Stimulated activated memory B cell treated with anti-CD40 and anti-IgM and Interleukin-4, amounts not matched to agents 10 μg/mL and 1 μg/mL and 100 μg/mL, for 72 hours (primary cell): ENCODE measurements at regions not wholly inside any gene's neighbourhood (a gene's known extent, or its start where the extent isn't known, plus 50 kb on each side); places are given as distances from the start of the nearest gene placed in this dataset.
"Not testable (repeated sequence)": the region's sequence is repeated elsewhere in the genome, so short reads cannot be mapped to it uniquely, and the experiment has no call there.

ENCODE experiments used
- ATAC-seq: fragments of 150-1000 bp; cut with Tn5 transposase; 2 replicates; pipeline ENCODE4 v1.10.0; 2021
- H3K27ac Mint-ChIP-seq: one replicate; pipeline ENCODE4 v1.8.0; 2022; ENCODE audit warnings: mild to moderate bottlenecking, mixed read lengths
- H3K27me3 Mint-ChIP-seq: one replicate; pipeline ENCODE4 v1.8.0; 2022; ENCODE audit warnings: mixed read lengths
- H3K36me3 Mint-ChIP-seq: one replicate; pipeline ENCODE4 v1.8.0; 2022; ENCODE audit warnings: mixed read lengths
- H3K4me1 Mint-ChIP-seq: one replicate; pipeline ENCODE4 v1.8.0; 2022; ENCODE audit warnings: mixed read lengths
- H3K4me3 Mint-ChIP-seq: one replicate; pipeline ENCODE4 v1.8.0; 2022; ENCODE audit warnings: mild to moderate bottlenecking, moderate library complexity, mixed read lengths
- H3K9me3 Mint-ChIP-seq: one replicate; pipeline ENCODE4 v1.8.0; 2022; ENCODE audit warnings: mixed read lengths

- not testable (repeated sequence) for H3K27ac Mint-ChIP-seq, H3K36me3 Mint-ChIP-seq, ATAC-seq, H3K9me3 Mint-ChIP-seq, H3K4me3 Mint-ChIP-seq, H3K4me1 Mint-ChIP-seq
- H3K27me3 Mint-ChIP-seq, result peaks cover 59% of the 10 kb centered on the region
Measured at GRCh38 chr3:187466306-187466705, 98.1 kb downstream of the RTP4 start.

- Mint-ChIP-seq H3K4me3 (no peak overlapping the region), H3K4me1 (no peaks in the 10 kb centered on the region), H3K9me3 (no peaks in the 10 kb centered on the region), H3K36me3 (no peaks in the 10 kb centered on the region), H3K27ac (no peak overlapping the region), H3K27me3 (peaks cover 51% of the 10 kb centered on the region)
- ATAC-seq, result no peak
Measured at GRCh38 chr3:187465503-187465902, 97.3 kb downstream of the RTP4 start.

DNA sequence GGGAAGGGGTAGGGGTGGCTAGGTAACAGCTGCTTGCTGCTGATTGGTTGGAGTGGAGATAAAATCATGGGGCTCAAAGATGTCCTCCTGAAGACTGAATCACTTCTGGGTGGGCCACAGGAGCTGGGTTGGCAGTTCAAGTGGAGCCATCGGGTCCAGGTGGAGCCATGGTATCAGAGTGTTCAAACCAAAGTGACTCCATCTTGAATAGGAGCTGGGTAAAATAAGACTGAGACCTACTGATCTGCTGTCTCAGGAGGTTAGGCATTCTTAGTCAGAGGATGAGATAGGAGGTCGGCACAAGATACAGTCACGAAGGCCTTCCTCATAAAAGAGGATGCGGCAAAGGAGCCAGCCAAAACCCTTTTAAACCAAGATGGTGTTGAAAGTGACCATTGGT, 96.5 kb downstream of the RTP4 start:
- Mint-ChIP-seq H3K36me3 (no peaks in the 10 kb centered on the region), H3K27me3 (peaks cover 43% of the 10 kb centered on the region), H3K4me1 (no peaks in the 10 kb centered on the region), H3K4me3 (no peak overlapping the region), H3K9me3 (no peaks in the 10 kb centered on the region), H3K27ac (no peak overlapping the region)
- ATAC-seq, result no peak

DNA sequence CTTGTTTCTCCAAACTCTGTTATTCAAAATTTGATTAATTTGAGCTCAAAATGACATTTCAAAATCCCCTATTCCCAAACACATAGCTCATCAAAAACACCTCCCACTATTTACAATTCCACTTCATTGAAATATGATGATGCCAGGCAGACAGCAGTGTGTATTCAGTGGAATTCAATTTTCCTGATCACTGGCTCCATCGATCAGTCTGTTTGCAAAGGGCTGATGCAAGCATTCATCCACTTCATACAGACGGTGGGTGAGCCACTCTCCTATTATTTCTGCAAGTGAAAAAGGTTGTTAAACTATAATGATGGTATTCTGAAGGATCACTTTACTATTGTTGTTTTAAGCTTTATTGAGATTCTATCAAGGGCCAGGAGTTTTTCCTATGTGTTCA, 90.7 kb downstream of the RTP4 start:
- ATAC-seq, result no peak
- H3K27me3 Mint-ChIP-seq, result peaks cover 14% of the 10 kb centered on the region
- H3K36me3 Mint-ChIP-seq, result no peaks in the 10 kb centered on the region
- no peaks in the 10 kb centered on the region for H3K9me3 Mint-ChIP-seq
- no peaks in the 10 kb centered on the region for H3K4me1 Mint-ChIP-seq
- no peak overlapping the region for H3K27ac Mint-ChIP-seq
- H3K4me3 Mint-ChIP-seq, result no peak overlapping the region

DNA sequence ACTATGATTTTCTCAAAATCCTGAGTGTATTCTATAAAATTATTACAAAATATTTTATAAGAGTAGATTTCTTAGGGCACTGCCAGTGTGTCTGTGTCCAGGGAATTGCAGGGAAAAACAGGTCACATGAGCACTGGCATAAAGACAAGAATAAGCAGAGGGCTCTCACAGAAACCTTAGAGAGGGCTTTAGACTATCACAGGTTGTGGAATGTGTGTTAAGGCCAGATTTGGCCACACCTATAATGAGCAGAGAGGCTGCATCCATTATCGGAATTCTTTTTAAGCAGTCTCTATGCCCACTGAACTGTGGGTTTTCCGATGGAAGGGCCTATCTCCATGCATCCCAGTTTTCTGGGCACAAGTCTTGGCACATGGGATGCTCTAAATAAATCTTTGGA, 90.2 kb downstream of the RTP4 start:
- Mint-ChIP-seq H3K9me3 (no peaks in the 10 kb centered on the region), H3K36me3 (no peaks in the 10 kb centered on the region), H3K27me3 (peaks cover 8% of the 10 kb centered on the region), H3K4me1 (no peaks in the 10 kb centered on the region), H3K27ac (no peak overlapping the region), H3K4me3 (no peak overlapping the region)
- no peak for ATAC-seq

- H3K27me3 Mint-ChIP-seq, result peaks cover 8% of the 10 kb centered on the region
- no peak for ATAC-seq
- H3K4me3 Mint-ChIP-seq, result no peak overlapping the region
- no peaks in the 10 kb centered on the region for H3K36me3 Mint-ChIP-seq
- H3K4me1 Mint-ChIP-seq, result no peaks in the 10 kb centered on the region
- H3K27ac Mint-ChIP-seq, result no peak overlapping the region
- no peaks in the 10 kb centered on the region for H3K9me3 Mint-ChIP-seq
Measured at GRCh38 chr3:187456250-187456649, 88.1 kb downstream of the RTP4 start.

- Mint-ChIP-seq H3K27ac (no peak overlapping the region), H3K27me3 (peaks cover 8% of the 10 kb centered on the region), H3K9me3 (no peaks in the 10 kb centered on the region), H3K4me1 (no peaks in the 10 kb centered on the region), H3K36me3 (no peaks in the 10 kb centered on the region), H3K4me3 (no peak overlapping the region)
- ATAC-seq, result no peak
Measured at GRCh38 chr3:187454085-187454815, 86.1 kb downstream of the RTP4 start.

- Mint-ChIP-seq H3K9me3 (no peaks in the 10 kb centered on the region), H3K4me3 (no peak overlapping the region), H3K27me3 (no peaks in the 10 kb centered on the region), H3K4me1 (no peaks in the 10 kb centered on the region), H3K36me3 (no peaks in the 10 kb centered on the region), H3K27ac (no peak overlapping the region)
- no peak for ATAC-seq
Measured at GRCh38 chr3:187450431-187451190, 82.4 kb downstream of the RTP4 start.

DNA sequence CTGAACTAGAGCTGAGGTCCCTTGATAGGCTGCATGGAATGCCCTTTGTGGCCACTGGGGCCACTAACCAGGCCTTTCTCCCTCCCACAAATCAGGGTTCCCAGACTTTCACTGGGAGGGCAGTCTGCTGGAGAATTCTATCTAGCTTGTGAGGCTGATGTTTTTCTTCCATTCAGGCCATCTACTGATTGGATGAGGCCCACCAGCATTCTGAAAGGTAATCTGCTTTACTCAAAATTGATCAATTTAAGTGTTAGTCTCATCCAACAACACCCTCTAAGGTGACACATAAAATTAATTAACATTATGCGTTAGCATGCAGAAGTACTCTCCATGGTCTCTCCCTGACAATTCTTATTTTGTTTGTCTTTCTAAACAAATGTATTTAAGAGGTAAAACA, 80.5 kb downstream of the RTP4 start:
- no peak overlapping the region for H3K4me3 Mint-ChIP-seq
- H3K36me3 Mint-ChIP-seq, result no peaks in the 10 kb centered on the region
- no peak overlapping the region for H3K27ac Mint-ChIP-seq
- no peaks in the 10 kb centered on the region for H3K27me3 Mint-ChIP-seq
- H3K9me3 Mint-ChIP-seq, result no peaks in the 10 kb centered on the region
- no peaks in the 10 kb centered on the region for H3K4me1 Mint-ChIP-seq
- ATAC-seq, result no peak

GRCh38 chr3:187447737-187448136, 79.6 kb downstream of the RTP4 start:
- no peak for ATAC-seq
- no peaks in the 10 kb centered on the region for H3K9me3 Mint-ChIP-seq
- H3K36me3 Mint-ChIP-seq, result no peaks in the 10 kb centered on the region
- no peaks in the 10 kb centered on the region for H3K4me1 Mint-ChIP-seq
- H3K27me3 Mint-ChIP-seq, result no peaks in the 10 kb centered on the region
- H3K4me3 Mint-ChIP-seq, result no peak overlapping the region
- H3K27ac Mint-ChIP-seq, result no peak overlapping the region

- no peak overlapping the region for H3K27ac Mint-ChIP-seq
- H3K9me3 Mint-ChIP-seq, result no peaks in the 10 kb centered on the region
- no peak overlapping the region for H3K4me3 Mint-ChIP-seq
- ATAC-seq, result no peak
- no peaks in the 10 kb centered on the region for H3K4me1 Mint-ChIP-seq
- no peaks in the 10 kb centered on the region for H3K27me3 Mint-ChIP-seq
- no peaks in the 10 kb centered on the region for H3K36me3 Mint-ChIP-seq
Measured at GRCh38 chr3:187445356-187445755, 77.2 kb downstream of the RTP4 start.

DNA sequence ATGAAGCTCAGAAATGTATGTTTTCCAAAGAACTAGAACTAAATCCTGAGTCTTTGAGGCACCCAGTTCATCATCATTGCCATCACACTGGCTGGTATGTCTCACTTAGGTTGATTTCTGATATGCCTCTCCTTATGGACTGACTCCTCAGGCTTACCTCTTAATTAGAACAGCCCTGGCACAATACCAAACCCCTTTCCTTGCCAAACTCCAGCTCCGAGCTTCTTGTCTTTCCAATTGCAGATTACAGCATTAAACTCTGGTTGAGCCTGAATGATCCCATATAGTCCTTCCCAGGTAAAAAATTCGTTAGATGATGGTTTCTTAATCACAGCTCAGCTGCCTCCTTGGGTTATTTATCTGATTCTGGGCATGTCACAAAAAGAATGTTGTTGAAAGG, 66.3 kb downstream of the RTP4 start:
- Mint-ChIP-seq H3K27ac (no peak overlapping the region), H3K36me3 (no peaks in the 10 kb centered on the region), H3K27me3 (peaks cover 17% of the 10 kb centered on the region), H3K4me3 (no peak overlapping the region), H3K9me3 (no peaks in the 10 kb centered on the region), H3K4me1 (no peaks in the 10 kb centered on the region)
- no peak for ATAC-seq

GRCh38 chr3:187430576-187430975, 62.4 kb downstream of the RTP4 start:
- ATAC-seq, result no peak
- no peaks in the 10 kb centered on the region for H3K9me3 Mint-ChIP-seq
- peaks cover 17% of the 10 kb centered on the region for H3K27me3 Mint-ChIP-seq
- H3K4me1 Mint-ChIP-seq, result no peaks in the 10 kb centered on the region
- no peak overlapping the region for H3K27ac Mint-ChIP-seq
- no peaks in the 10 kb centered on the region for H3K36me3 Mint-ChIP-seq
- no peak overlapping the region for H3K4me3 Mint-ChIP-seq
